Dermis blood vessel endothelial cell (primary cell): ENCODE measurements at regions not wholly inside any gene's neighbourhood (a gene's known extent, or its start where the extent isn't known, plus 50 kb on each side); places are given as distances from the start of the nearest gene placed in this dataset.
"Not testable (repeated sequence)": the region's sequence is repeated elsewhere in the genome, so short reads cannot be mapped to it uniquely, and the experiment has no call there.

Experiments used
- DNase-seq: peaks from one replicate; pipeline ENCODE4 v3.0.0; 2010

DNA sequence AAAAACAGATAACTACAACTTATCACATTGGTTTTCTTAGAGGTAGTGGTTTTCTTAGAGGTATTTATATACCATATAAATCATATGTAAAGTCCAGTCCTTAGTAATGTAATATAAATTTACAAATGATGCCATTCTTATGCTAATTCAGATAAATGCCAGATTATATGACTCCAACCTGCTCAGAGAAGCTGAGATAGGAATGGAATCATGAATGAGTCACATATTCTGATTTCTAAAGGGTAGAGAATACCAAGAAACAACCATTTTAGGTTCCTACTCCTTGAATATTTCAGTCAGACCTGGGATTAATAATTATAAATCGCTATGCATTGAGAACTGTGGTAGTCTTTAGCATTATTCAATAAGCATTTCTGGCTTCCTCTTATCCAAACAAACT lies 760.1 kb upstream of the NEGR1 start:
- DNase-seq, result no peak

DNA sequence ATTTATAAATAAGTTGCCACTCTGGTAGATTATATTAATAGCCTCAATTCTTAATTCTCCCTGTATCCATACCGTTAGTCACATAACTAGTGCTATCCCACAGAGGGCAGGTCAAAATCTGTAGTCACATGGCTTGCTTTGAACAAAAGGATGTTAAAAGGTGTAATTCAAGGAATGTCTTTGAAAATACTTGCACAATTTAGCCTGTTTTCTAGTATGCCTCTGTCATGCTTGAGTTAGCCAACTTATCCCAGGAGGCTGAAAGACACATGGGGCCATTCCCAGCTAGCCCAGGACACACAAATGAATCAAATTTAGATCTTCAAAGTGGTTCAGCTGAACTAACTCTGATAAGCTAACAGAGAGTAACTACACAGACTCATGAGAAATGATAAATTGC lies 758.5 kb upstream of the NEGR1 start:
- no peak for DNase-seq

DNA sequence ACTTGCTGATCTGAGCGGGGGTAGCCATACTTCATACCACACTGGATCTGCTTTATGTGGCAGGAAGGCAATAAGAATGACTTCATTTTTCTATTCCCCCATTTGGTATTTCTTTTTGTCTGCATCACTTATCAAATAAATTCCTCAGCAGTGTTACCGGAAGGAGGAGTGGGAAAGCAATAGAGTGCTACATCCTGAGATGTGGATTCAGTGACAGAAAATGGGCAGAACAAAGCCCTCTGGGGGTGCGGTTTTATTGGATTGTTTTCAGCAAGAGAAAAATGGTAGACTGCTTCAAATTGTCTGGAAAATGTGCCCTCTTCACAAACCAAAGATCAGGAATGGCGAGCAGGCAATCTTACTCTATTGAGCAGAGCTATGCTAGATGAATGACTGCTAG lies 751.9 kb upstream of the NEGR1 start:
- no peak for DNase-seq

DNA sequence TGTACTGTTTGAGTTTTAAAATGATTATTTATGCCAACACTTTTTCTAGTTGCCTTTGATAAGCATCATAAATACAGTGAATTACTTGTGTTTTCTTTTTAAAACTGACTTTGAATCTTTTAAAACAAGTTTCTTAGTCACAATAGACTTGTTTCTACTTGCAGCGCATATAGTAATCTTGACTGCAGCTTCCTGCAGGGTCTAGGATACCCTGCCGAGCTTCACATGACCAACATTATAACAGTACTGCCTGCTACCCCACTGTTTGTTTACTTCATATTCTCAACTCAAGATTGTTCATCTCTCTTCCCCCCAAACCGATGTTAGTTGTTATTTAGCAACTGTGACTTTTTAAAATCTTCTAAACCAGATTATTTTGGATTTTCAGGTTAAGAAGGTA lies 751.3 kb upstream of the NEGR1 start:
- DNase-seq, result no peak

DNA sequence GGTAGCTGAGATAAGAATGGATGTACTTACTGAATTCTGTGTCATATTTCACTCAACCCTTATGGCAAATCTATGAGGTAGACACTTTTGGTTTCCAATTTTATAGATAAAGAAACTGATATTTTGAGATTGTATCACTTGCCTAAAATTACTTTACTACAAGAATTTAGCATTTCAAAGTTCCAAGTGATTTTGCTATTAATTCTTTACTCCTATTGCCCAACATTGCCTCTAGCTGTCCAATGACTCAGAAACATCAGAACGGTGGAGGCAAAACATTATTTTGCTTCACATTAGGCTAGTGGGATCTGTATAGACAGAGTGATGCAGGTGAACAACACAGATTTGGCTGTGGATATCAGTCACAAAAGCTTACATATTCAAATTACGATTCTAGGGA lies 747.2 kb upstream of the NEGR1 start:
- DNase-seq, result no peak

DNA sequence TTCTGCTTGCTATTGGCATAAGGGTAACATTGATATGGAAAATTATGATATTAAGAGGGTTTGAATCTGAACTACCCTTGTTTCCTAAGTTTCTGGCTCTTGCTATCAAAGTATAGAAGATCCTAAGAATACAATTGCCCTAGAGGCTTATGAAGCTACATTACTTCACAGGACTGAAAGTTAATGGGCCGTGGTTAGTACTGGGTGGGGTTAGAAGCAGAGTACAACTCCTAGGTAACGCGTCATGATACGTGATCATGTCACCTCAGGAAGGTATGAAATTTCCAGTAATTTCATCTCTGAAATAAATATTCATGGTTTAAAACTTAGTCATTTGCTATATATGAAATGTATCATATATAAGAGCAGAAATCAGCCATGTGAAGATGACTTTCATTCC lies 743.8 kb upstream of the NEGR1 start:
- DNase-seq, result no peak

DNA sequence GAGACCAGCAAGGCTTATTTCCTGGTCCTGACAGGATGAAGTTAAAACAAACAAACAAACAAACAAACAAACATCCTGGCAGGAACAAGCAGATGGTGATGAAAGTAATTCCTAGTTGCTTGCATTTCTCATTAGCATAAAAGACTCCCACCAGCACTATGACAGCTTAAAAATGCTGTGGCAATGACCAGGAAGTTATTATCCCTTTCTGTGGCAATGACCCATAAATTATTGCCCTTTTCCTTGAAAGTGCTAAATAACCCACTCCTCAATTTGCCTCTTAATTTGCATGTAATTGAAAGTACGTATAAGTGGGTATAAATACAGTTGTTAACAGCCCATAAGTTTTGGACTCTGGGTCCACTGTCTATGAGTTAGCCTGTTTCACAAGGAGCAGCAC lies 727.6 kb upstream of the NEGR1 start:
- DNase-seq, result no peak

DNA sequence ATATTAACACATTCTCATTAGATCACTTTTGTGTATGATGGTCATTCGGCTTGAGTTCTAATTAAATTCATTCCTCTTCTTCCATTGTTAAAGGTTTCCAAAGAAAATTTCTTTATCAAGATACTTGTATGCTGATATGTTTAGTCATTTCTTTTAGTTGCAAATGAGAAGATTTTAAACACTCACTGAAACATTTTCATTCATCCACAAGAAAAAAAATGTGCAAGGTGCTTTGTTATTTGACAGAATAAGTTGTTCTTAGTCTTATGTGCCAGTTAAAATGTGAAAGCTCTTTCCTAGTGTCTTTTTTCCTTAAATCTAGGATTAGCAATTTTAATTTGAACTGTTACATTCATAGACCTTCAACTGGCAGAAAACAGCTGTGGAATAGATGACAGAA lies 727.0 kb upstream of the NEGR1 start:
- DNase-seq, result no peak

DNA sequence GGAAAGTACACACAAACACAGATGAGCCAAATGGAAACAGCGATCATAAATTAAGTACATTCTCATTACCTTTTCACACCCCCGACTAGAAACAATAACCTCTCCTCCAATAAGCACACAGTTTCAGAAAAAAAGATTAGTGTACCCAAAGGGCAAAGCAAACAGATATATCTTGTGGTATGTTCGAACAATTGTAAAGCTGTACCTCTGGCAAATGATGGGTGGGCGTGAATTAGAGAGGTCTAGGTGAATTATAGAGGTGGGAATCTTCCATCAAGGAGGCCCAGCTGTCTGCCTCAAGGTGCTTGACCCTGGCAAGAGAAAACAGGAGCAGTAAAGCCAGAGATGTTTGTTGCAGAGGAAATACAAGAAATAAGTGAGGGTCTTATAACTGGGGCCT lies 715.3 kb upstream of the NEGR1 start:
- no peak for DNase-seq

DNA sequence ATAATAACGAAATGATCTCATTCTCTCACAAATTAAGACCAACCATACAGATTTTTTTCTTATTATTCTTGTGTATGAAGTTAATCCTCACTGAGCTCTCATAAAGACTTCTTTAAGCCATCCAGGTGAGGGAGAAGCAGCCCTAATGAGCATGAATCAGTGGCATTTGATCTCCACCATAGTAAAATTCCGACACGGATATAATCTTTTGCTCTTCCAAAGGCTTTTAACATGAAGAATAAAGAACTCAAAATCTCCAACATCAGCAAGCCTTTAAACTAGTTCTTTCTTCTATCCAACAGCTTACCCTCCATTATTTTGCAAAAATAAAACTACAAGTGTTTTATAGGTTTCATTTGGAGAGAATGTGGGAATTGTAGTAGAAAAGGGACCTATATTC lies 714.7 kb upstream of the NEGR1 start:
- DNase-seq, result no peak

DNA sequence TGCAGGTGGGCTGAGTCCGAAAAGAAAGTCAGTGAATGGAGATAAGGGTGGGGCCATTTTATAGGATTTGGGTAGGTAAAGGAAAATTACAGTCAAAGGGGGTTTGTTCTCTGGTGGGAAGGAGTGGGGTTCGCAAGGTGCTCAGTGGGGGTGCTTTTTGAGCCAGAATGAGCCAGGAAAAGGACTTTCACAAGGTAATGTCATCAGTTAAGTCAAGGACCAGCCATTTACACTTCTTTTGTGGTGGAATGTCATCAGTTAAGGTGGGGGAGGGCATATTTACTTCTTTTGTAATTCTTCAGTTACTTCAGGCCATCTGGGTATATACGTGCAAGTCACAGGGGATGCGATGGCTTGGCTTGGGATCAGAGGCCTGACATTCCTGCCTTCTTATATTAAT lies 705.5 kb upstream of the NEGR1 start:
- not testable (repeated sequence) for DNase-seq

DNA sequence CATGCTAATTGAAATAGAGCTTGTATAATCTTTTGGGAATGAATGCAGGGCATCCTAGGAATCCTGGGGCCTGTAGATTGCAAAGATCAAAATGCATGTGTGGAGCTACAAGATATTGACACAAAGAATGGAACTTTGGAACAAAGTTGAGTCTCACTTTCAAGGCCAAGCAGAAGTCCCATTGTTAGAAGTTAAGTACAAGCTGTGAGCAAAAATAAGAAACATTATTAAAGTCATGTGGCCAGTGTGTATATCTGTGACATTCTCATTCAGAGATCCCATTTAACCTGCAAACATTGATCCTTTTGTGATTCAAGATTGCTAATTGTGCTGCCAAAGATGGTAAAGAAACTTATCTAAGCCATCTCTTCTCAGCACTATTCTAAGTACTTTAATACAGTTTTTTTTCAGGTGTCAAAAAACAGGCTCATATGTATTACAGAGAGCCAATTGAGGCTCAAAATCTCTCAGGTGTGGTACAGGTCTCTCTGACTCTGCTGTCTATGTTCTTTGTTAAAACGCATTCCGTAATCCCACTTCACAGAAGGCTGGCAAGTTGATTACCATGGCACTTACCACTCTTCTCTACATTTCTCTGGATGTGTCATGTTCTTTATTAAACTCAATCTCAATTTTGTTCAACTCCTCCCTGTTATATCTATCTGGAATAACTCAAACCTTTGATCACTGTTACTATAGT lies 704.4 kb upstream of the NEGR1 start:
- DNase-seq, result no peak

DNA sequence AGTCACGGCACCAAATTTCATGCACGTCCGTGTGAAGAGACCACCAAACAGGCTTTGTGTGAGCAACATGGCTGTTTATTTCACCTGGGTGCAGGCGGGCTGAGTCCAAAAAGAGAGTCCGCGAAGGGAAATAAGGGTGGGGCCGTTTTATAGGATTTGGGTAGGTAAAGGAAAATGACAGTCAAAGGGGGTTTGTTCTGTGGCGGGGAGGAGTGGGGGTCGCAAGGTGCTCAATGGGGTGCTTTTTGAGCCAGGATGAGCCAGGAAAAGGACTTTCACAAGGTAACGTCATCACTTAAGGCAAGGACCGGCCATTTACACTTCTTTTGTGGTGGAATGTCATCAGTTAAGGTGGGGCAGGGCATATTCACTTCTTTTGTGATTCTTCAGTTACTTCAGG lies 702.7 kb upstream of the NEGR1 start:
- DNase-seq, result not testable (repeated sequence)

DNA sequence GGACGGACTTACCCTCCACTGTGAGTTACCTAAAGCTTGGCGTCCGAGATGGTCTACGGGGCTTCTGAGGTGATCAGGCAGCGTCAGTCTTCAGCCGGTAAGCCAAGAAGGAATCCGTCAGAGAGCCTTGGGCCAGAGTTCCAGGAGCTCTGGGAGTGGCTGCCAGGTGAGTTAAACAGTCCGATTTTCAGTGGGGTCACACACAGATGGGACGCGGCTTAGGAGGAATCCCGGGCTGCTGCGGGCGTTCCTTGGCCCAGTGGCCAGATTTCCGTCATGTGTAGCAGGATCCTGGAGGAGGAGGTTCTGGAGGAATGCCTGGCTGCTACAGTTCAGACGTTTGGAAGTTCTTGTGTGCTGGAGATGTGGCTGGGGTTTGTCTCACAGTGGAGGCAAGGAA lies 700.7 kb upstream of the NEGR1 start:
- not testable (repeated sequence) for DNase-seq

DNA sequence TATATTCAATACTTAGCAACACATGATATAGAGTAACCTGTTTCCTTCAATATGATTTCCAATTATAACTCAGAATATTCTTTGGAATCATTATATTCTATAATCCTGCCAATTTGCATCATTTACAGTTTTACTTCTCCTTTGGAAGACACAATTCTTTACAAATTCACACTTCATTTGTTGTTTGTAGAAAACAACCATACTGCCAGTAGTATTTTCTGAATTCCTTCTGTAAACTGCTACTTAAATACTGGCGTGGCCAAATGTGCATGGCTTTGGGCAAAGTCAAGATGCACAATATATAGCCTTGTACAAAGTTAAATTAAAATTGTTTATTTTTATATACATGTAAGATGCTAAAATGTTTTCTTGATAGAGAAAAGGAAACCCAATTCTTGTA lies 687.1 kb upstream of the NEGR1 start:
- DNase-seq, result no peak

DNA sequence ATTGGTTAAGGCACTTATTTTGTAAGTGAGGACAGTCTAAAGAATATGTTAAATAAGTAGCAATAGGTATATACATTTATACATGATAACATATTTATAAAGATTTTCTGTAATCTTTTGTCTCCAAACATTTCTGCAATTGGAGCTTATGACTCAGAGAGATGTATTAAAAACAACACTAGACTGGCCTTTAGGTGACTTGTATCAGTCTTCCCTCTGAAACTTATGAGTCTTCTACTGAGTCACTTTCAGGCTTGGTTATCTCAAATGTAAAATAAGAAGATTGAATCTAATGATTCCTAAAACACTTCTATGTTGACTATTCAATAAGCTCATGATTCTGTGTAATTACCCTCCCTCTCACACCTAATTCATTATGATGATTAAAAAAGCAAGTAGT lies 672.6 kb upstream of the NEGR1 start:
- no peak for DNase-seq

DNA sequence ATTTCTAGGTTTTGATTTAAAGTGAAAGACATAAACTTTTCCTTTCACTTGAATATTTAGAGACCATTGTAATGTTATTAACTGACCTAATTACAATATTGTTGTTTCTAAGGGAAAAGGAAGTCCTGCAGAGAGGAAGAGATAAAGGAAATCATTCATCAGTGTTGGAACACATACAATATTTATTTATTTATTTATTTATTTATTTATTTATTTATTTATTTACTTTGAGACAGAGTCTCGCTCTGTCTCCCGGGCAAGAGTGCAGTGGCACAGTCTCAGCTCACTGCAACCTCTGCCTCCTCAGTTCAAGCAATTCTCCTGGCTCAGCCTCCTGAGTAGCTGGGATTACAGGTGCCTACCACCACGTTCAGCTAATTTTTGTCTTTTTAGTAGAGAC lies 668.6 kb upstream of the NEGR1 start:
- not testable (repeated sequence) for DNase-seq

DNA sequence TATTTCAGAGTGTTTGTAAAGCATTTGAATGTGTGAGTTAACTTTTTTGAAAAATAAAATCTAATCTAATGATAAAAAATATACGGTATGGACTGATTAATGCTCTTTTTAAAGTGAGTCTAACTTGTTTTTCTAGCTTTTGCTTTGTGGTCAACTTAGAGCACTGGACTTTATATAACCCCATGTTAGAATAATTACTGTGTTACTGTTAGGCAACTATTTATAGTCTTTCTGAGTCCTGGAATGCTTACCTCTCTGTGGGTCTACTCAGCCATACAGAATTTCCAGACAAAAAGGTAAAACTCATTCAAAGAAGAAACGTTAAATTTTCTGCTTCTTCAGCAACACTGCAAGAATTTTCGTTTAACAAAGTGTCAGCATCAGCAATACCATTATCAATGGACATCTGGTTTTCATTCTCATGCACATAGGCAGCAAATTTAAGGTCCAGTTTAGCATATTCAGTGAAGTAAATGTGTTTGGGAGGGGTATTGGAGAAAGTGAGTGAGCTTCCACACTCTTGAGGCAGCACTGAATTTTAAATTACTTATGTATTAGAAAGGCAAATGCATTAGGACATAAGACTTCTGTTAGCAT lies 664.7 kb upstream of the NEGR1 start:
- DNase-seq, result no peak

DNA sequence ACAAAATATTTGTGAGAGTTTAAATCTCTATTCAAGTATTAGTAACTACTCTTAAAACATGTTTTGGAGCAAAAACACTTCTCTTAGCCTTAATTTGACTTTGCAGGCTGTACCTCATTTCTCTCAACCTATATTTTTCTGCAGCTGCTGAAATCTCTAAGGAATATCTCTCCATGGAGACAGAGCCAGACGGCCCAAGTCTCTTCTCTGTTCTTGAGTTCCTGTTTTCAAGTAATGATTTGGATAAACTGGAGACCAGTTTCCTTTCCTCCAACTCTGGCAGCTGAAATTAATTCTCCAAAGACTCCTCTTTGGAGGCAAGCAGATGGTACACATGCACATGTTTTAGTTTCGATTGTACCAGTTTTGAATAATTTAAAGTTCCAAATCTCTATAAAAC lies 659.7 kb upstream of the NEGR1 start:
- DNase-seq, result no peak

DNA sequence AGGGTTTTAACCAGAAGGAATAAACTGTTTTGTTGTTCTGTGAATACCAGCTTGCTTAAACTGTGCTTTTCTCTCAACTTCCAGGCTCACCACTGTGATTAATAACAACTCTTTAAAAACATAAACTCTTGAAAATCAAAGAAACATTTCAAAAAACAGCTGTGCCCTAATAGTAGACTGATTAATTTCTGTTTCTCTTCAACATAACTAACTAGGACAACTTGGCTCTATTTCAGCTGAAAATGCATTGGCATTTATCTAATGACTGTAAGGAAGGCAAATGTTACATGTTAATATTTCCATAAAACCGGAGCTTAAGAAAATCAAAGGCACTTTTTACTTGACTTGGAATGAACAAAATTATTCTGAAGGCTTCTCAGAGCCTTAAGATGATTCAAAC lies 656.1 kb upstream of the NEGR1 start:
- no peak for DNase-seq

DNA sequence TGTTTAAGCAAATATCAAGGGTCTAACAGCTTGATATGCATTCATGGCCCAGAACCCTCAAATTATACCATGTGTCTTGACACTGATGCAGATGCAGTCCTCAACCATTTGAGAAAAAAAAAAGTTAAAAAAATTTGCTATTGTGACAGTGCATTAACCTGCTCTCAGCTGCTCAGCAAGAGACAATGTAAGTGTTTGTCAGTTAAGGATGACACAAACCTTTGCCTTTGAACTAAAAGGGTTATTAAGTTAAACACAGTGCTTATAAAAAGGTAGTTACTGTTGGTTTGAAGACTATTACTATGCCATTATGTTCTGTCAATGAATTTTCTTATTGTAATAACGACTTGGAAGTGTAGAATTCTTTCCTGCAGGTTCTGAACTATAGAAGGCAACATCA lies 655.6 kb upstream of the NEGR1 start:
- no peak for DNase-seq

DNA sequence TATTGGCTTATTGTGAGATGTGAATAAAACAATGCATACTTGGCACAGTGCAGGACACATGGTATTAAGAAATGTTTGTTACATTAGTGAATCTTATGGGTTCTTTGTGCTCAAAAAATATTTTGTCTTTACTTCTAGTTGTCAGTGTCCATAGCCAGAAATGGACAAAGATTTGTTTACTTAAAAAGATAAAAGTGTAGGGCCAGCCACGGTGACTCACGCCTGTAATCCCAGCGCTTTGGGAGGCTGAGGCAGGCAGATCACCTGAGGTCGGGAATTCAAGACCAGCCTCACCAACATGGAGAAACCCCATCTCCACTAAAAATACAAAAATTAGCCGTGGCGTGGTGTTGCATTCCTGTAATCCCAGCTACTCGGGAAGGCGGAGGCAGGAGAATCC lies 654.6 kb upstream of the NEGR1 start:
- DNase-seq, result no peak

DNA sequence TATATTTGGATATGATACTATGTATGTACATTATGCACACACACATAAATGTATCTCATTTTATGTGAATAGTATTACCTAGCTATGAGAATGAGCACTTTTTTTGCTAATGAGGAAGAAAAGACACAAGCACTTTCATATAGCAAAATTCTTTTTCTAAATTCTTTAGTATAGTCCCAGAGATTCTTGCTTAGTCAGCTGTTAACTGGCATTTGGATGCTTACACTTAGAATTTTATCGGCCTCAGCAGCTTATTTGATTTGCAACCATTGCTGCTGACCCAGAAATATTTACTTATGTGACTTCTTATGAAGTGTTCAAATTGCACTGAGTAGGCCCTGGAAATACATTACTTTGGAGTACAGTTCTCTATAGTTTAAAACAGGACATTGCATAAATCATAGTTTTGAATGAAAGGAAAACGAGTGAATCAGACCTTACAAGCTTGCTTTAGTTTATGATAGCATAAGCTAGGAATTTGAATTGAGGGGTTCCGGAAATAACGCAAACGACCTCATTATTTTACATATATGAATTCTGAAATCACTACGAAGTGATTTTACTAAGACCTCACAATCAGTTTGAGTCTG lies 653.9 kb upstream of the NEGR1 start:
- no peak for DNase-seq

DNA sequence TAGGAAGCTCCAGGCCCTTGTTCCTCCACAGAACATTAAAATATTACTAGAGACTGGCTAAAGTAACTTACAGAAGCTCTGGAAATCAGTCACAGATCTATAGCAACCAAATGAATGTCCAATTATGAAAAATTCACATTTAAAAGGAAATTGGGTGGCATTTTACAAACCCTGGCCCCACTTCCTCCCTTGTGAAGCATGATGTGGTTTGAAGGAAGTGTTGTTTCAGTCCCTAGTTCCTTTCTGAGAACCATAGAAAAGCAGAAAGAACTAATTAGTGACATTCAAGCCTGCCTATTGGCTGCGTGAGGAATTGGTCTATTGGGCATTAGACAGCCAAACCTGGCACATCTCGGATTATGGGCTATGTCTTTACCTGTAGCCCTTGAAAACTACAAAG lies 649.7 kb upstream of the NEGR1 start:
- no peak for DNase-seq

DNA sequence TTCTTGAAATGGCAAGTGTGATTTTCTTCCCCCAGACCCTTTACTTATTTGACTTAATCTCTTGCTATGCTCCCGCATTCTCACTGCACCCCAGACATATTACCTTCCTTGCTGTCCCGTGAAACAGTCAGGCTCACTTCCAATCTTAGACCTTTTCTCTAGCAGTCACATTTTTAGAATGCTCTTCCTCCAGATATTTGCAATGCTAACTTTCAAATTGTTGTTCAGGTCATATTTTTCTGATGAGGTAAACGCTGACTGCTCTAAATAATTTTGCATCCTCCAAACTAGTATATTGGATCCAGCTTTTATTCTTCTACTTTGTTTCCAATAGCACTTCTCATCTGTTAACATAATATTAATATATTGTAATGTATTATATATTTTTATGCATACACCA lies 648.2 kb upstream of the NEGR1 start:
- DNase-seq, result no peak
